Upper lobe of right lung (tissue), 1 donor: ENCODE measurements at regions not wholly inside any gene's neighbourhood (a gene's known extent, or its start where the extent isn't known, plus 50 kb on each side); places are given as distances from the start of the nearest gene placed in this dataset.

Experiments
- ATAC-seq: fragments of 200-7000 bp; cut with Tn5 transposase; one replicate; pipeline ENCODE4 v1.9.1; 2020; ENCODE audit warnings: mild to moderate bottlenecking, moderate library complexity
- DNase-seq: peaks from one replicate; pipeline ENCODE4 v3.0.0-alpha.2; 2020
- H3K27ac ChIP-seq: fragments of 200-600 bp; one replicate; pipeline ENCODE4 v1.8.0; 2022
- H3K27me3 ChIP-seq: fragments of 200-600 bp; one replicate; pipeline ENCODE4 v1.8.0; 2022; ENCODE audit warnings: mild to moderate bottlenecking
- H3K36me3 ChIP-seq: fragments of 200-600 bp; one replicate; pipeline ENCODE4 v1.8.0; 2022
- H3K4me1 ChIP-seq: fragments of 200-600 bp; one replicate; pipeline ENCODE4 v1.8.0; 2022
- H3K4me3 ChIP-seq: fragments of 200-600 bp; one replicate; pipeline ENCODE4 v1.8.0; 2022; ENCODE audit warnings: mild to moderate bottlenecking
- H3K9me3 ChIP-seq: fragments of 200-600 bp; one replicate; pipeline ENCODE4 v1.8.0; 2022
- CTCF ChIP-seq: fragments of 200-600 bp; IDR thresholded peaks from one replicate; pipeline ENCODE4 v1.8.0; 2022; ENCODE audit warnings: antibody characterized with exemption
- intact Hi-C: fragments of 100-400 bp; cut with DNase I; formaldehyde crosslinking; loops from one replicate; pipeline ENCODE4 v1.11.0; 2022
- donor health status: DM: no; HTN: yes; CAD: no; lungs with severe emphysema.

- intact Hi-C loops: no loop called here
- TF ChIP-seq CTCF: no peak
- Histone ChIP-seq H3K27me3 (no peaks in the 10 kb centered on the region), H3K27ac (no peak overlapping the region), H3K4me1 (no peaks in the 10 kb centered on the region), H3K36me3 (no peaks in the 10 kb centered on the region), H3K4me3 (no peak overlapping the region), H3K9me3 (peaks cover 7% of the 10 kb centered on the region)
- DNase-seq: no peak
- no peak for ATAC-seq
These were observed 1605.2 kb upstream of the CDH6 start for GRCh38 chr5:29588236-29588635.

GRCh38 chr5:29587832-29588231, 1605.7 kb upstream of the CDH6 start:
- no peaks in the 10 kb centered on the region for H3K4me1 ChIP-seq
- H3K36me3 ChIP-seq: no peaks in the 10 kb centered on the region
- intact Hi-C loops: no loop called here
- TF ChIP-seq CTCF: no peak
- no peak overlapping the region for H3K4me3 ChIP-seq
- DNase-seq (no peak), ATAC-seq (no peak)
- H3K27me3 ChIP-seq: no peaks in the 10 kb centered on the region
- H3K27ac ChIP-seq: no peak overlapping the region
- peaks cover 7% of the 10 kb centered on the region for H3K9me3 ChIP-seq

GRCh38 chr5:29568028-29568427, 1625.5 kb upstream of the CDH6 start:
- DNase-seq (no peak), ATAC-seq (no peak)
- Histone ChIP-seq H3K9me3 (no peaks in the 10 kb centered on the region), H3K4me3 (no peak overlapping the region), H3K36me3 (no peaks in the 10 kb centered on the region), H3K27ac (no peak overlapping the region), H3K4me1 (no peaks in the 10 kb centered on the region), H3K27me3 (no peaks in the 10 kb centered on the region)
- no peak for TF ChIP-seq CTCF
- intact Hi-C loops: no loop called here

- ATAC-seq (no peak), DNase-seq (no peak)
- no peak for TF ChIP-seq CTCF
- H3K36me3 ChIP-seq: no peaks in the 10 kb centered on the region
- H3K4me1 ChIP-seq: no peaks in the 10 kb centered on the region
- no peak overlapping the region for H3K27ac ChIP-seq
- no peaks in the 10 kb centered on the region for H3K27me3 ChIP-seq
- intact Hi-C loops: no loop called here
- no peaks in the 10 kb centered on the region for H3K9me3 ChIP-seq
- H3K4me3 ChIP-seq: no peak overlapping the region
These were observed 1631.9 kb upstream of the CDH6 start for GRCh38 chr5:29561564-29561963.

- Histone ChIP-seq H3K27me3 (no peaks in the 10 kb centered on the region), H3K27ac (no peak overlapping the region), H3K9me3 (no peaks in the 10 kb centered on the region), H3K4me3 (no peak overlapping the region), H3K4me1 (no peaks in the 10 kb centered on the region), H3K36me3 (no peaks in the 10 kb centered on the region)
- ATAC-seq (no peak), DNase-seq (no peak)
- TF ChIP-seq CTCF: no peak
- intact Hi-C loops: no loop called here
These were observed 1643.0 kb upstream of the CDH6 start for GRCh38 chr5:29550523-29550922.

- no peak for ATAC-seq
- intact Hi-C loops: no loop called here
- H3K27me3 ChIP-seq: no peaks in the 10 kb centered on the region
- H3K4me1 ChIP-seq: no peaks in the 10 kb centered on the region
- no peak overlapping the region for H3K4me3 ChIP-seq
- H3K9me3 ChIP-seq: no peaks in the 10 kb centered on the region
- no peak for TF ChIP-seq CTCF
- H3K27ac ChIP-seq: no peak overlapping the region
- no peak for DNase-seq
- no peaks in the 10 kb centered on the region for H3K36me3 ChIP-seq
These were observed 1645.2 kb upstream of the CDH6 start for GRCh38 chr5:29548262-29548661.
